ENCODE measurements at regions not wholly inside any gene's neighbourhood (a gene's known extent, or its start where the extent isn't known, plus 50 kb on each side); places are given as distances from the start of the nearest gene placed in this dataset.

DNA sequence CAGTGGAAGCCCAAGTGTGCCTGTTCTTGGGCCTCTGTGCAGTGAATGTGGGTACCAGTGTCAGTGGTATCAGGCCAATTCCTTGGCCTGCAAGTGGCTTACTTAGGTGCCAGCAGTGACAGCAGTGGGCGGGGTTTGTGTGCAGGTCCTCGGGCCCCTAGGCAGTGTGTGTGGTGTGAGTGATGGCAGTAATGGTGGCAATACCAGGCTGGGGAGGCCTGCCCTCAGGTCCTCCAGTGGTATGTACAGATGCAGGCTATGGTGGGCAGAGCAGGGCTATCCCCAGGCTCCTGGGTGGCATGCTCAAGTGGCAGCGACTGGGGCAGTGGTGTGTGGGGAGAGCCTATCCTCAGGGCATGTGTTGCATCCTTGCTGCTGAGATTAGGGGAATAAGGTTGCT is 379.7 kb downstream of the SQOR start:
- TF ChIP-seq, protein P1, sequence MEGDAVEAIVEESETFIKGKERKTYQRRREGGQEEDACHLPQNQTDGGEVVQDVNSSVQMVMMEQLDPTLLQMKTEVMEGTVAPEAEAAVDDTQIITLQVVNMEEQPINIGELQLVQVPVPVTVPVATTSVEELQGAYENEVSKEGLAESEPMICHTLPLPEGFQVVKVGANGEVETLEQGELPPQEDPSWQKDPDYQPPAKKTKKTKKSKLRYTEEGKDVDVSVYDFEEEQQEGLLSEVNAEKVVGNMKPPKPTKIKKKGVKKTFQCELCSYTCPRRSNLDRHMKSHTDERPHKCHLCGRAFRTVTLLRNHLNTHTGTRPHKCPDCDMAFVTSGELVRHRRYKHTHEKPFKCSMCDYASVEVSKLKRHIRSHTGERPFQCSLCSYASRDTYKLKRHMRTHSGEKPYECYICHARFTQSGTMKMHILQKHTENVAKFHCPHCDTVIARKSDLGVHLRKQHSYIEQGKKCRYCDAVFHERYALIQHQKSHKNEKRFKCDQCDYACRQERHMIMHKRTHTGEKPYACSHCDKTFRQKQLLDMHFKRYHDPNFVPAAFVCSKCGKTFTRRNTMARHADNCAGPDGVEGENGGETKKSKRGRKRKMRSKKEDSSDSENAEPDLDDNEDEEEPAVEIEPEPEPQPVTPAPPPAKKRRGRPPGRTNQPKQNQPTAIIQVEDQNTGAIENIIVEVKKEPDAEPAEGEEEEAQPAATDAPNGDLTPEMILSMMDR (IDR thresholded peaks at IDR 0.05; ENCODE audit: unreplicated experiment) = no peak
- Mint-ChIP-seq H3K27me3 (ENCODE audit: unreplicated experiment) (peaks cover 2% of the 10 kb centered on the region), H3K4me3 (ENCODE audit: unreplicated experiment) (no peak overlapping the region), H3K4me1 (ENCODE audit: unreplicated experiment) (no peaks in the 10 kb centered on the region), H3K9me3 (ENCODE audit: unreplicated experiment) (peaks cover 30% of the 10 kb centered on the region), H3K27ac (ENCODE audit: unreplicated experiment) (no peak overlapping the region), H3K36me3 (ENCODE audit: low read depth, unreplicated experiment) (peaks cover 9% of the 10 kb centered on the region)
- no peak for DNase-seq (ENCODE audit: low spot score)

GRCh38 chr15:46034755-46035154 is 399.9 kb downstream of the SQOR start:
- TF ChIP-seq, protein P1 (IDR thresholded peaks at IDR 0.05; ENCODE audit: unreplicated experiment) = no peak
- Mint-ChIP-seq H3K4me1 (ENCODE audit: unreplicated experiment) (no peaks in the 10 kb centered on the region), H3K36me3 (ENCODE audit: low read depth, unreplicated experiment) (no peaks in the 10 kb centered on the region), H3K9me3 (ENCODE audit: unreplicated experiment) (peaks cover 16% of the 10 kb centered on the region), H3K27ac (ENCODE audit: unreplicated experiment) (no peak overlapping the region), H3K4me3 (ENCODE audit: unreplicated experiment) (no peak overlapping the region), H3K27me3 (ENCODE audit: unreplicated experiment) (peaks cover 2% of the 10 kb centered on the region)
- DNase-seq (ENCODE audit: low spot score) = no peak

DNA sequence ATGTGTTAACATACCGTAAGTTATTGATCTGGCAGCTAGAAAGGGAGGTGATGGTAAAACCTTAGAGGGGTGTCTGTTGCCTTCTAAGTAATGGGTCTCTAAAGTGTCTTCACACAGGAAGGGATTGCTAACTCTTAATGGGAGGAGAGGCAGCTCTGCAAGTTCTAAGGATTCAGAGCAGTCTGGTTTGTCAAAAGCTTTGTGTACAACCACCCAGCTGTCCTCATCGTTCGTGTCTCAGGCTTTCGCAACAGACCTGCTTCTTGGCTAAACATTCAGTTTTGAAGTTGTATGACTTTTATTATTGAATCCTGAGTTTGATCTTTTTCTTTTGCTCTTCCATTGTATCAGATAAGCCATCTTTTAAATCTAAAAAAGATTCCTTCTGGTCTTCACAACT is 404.9 kb downstream of the SQOR start:
- H3K9me3 Mint-ChIP-seq (ENCODE audit: unreplicated experiment) = peaks cover 9% of the 10 kb centered on the region
- no peak overlapping the region for H3K4me3 Mint-ChIP-seq (ENCODE audit: unreplicated experiment)
- TF ChIP-seq, protein P1 (IDR thresholded peaks at IDR 0.05; ENCODE audit: unreplicated experiment) = no peak
- H3K36me3 Mint-ChIP-seq (ENCODE audit: low read depth, unreplicated experiment) = no peaks in the 10 kb centered on the region
- peaks cover 3% of the 10 kb centered on the region for H3K27me3 Mint-ChIP-seq (ENCODE audit: unreplicated experiment)
- H3K4me1 Mint-ChIP-seq (ENCODE audit: unreplicated experiment) = no peaks in the 10 kb centered on the region
- H3K27ac Mint-ChIP-seq (ENCODE audit: unreplicated experiment) = no peak overlapping the region
- no peak for DNase-seq (ENCODE audit: low spot score)

DNA sequence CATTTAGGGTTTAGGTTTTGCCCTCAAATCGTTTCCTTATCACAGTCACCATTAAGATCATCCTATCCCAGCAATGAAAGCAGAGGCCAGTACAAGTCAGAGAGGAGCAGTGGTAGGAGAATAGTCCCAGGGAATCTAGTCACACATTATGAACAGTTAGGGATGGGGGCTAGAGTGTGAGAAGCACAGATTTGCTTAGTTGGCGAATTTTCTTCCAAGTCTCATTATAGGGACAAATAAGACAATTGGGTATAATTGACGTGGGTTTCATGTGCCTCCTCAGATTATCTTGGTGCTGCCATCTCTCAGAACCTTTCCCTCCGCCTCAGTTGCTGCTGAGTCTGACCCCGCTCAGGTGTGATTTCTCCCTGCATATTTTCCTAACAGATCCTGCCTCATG is 407.1 kb downstream of the SQOR start:
- Mint-ChIP-seq H3K27ac (ENCODE audit: unreplicated experiment) (no peak overlapping the region), H3K36me3 (ENCODE audit: low read depth, unreplicated experiment) (no peaks in the 10 kb centered on the region), H3K4me3 (ENCODE audit: unreplicated experiment) (no peak overlapping the region), H3K9me3 (ENCODE audit: unreplicated experiment) (peaks cover 5% of the 10 kb centered on the region), H3K27me3 (ENCODE audit: unreplicated experiment) (peaks cover 3% of the 10 kb centered on the region), H3K4me1 (ENCODE audit: unreplicated experiment) (no peaks in the 10 kb centered on the region)
- TF ChIP-seq, protein P1 (IDR thresholded peaks at IDR 0.05; ENCODE audit: unreplicated experiment) = no peak
- DNase-seq (ENCODE audit: low spot score) = no peak

GRCh38 chr15:46059921-46060594 is 425.2 kb downstream of the SQOR start:
- Mint-ChIP-seq H3K4me1 (ENCODE audit: unreplicated experiment) (no peaks in the 10 kb centered on the region), H3K9me3 (ENCODE audit: unreplicated experiment) (peaks cover 12% of the 10 kb centered on the region), H3K27ac (ENCODE audit: unreplicated experiment) (no peak overlapping the region), H3K36me3 (ENCODE audit: low read depth, unreplicated experiment) (no peaks in the 10 kb centered on the region), H3K4me3 (ENCODE audit: unreplicated experiment) (no peak overlapping the region), H3K27me3 (ENCODE audit: unreplicated experiment) (no peaks in the 10 kb centered on the region)
- DNase-seq (ENCODE audit: low spot score) = no peak
- TF ChIP-seq, protein P1 (IDR thresholded peaks at IDR 0.05; ENCODE audit: unreplicated experiment) = no peak

All from endothelial cell (in vitro differentiated cells).